ENCODE measurements at regions not wholly inside any gene's neighbourhood (a gene's known extent, or its start where the extent isn't known, plus 50 kb on each side); places are given as distances from the start of the nearest gene placed in this dataset.

DNA sequence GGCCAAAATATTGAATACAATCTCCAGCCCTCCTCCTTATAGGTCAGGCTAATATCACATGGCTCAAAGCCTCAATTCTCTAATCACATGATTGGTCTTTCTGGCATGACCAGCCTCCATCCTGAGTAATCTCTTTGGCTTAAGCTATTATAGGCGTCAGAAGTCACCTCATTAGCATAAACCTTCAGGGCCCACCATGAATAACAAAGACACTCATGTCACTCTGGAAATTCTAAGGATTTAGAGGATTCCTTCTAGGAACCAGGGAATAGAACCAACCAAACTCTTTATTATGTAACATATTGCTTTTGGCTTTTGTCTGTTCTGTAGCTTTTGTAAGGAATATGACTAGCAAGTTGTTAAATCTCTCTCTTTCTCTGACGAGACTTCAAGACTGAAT, 109.2 kb upstream of the IGFBP7 start:
- H3K27ac ChIP-seq, result no peak overlapping the region
- TF ChIP-seq ZFX (IDR thresholded peaks at IDR 0.05; ENCODE audit: borderline replicate concordance), result no peak
- TF ChIP-seq, protein P1, sequence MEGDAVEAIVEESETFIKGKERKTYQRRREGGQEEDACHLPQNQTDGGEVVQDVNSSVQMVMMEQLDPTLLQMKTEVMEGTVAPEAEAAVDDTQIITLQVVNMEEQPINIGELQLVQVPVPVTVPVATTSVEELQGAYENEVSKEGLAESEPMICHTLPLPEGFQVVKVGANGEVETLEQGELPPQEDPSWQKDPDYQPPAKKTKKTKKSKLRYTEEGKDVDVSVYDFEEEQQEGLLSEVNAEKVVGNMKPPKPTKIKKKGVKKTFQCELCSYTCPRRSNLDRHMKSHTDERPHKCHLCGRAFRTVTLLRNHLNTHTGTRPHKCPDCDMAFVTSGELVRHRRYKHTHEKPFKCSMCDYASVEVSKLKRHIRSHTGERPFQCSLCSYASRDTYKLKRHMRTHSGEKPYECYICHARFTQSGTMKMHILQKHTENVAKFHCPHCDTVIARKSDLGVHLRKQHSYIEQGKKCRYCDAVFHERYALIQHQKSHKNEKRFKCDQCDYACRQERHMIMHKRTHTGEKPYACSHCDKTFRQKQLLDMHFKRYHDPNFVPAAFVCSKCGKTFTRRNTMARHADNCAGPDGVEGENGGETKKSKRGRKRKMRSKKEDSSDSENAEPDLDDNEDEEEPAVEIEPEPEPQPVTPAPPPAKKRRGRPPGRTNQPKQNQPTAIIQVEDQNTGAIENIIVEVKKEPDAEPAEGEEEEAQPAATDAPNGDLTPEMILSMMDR (IDR thresholded peaks at IDR 0.05), result no peak

DNA sequence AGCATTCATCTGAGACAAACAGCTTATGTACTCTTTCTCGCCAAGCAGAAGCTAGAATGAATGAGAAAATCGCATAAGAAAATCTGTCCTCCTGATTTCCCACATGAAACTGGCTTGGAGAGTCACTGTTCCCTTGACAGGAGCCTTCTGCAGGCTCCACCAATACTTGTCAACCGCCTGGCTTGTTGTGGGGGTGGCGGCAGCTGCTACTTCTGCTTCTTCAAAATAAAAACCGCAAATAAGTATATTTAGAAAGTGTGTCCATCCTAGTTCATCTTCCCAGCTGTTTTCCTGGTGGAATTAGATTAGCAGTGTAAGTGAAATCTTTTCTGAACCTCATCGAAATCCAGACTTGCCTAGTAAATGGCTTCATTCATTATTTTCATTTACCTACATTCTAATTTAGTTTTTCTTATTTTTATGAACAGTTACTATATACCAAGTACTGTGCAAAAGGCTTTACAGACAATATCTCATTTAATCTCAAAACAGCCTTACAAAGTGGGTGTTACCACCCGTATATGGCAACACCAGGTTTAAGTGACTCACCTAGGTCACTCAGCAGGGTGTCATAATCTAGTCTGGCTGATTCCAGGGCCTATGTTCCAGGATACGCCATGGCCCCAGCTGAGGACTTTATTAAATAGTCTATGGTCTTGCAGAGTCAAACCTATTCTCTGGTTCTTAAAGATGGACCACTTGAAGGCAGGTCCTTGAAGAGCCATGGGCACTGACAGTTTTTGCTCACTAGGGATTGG, 104.6 kb upstream of the IGFBP7 start:
- TF ChIP-seq, protein P1 (IDR thresholded peaks at IDR 0.05), result no peak
- no peak overlapping the region for H3K27ac ChIP-seq

- no peak overlapping the region for H3K27ac ChIP-seq
- TF ChIP-seq, protein P1 (IDR thresholded peaks at IDR 0.05), result peak; percentile 44
- no peak for TF ChIP-seq ZFX (IDR thresholded peaks at IDR 0.05; ENCODE audit: borderline replicate concordance)
These were observed 100.9 kb upstream of the IGFBP7 start for GRCh38 chr4:57211131-57211530.

- no peak overlapping the region for H3K27ac ChIP-seq
- TF ChIP-seq, protein P1 (IDR thresholded peaks at IDR 0.05), result no peak
- no peak for TF ChIP-seq ZFX (IDR thresholded peaks at IDR 0.05; ENCODE audit: borderline replicate concordance)
These were observed 96.0 kb upstream of the IGFBP7 start for GRCh38 chr4:57206172-57206571.

DNA sequence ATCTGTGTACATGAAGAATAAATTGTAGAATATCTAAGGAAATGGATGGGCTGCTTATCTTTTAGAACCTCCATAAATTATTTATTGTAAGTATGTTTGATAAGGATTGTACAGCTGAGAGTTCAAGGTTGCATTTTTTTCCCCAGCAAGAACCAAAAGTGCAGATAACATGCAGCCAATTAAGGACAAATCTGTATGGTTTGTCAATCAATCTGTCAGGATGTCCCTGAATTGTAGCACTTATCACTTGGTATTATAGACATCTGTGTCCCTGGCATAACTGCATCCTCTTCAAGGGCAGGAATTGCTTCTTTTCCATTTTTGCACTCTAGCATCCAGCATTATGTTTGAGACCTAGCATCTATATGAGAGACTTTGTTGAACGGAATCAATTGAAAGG, 95.4 kb upstream of the IGFBP7 start:
- TF ChIP-seq ZFX (IDR thresholded peaks at IDR 0.05; ENCODE audit: borderline replicate concordance), result no peak
- TF ChIP-seq, protein P1 (IDR thresholded peaks at IDR 0.05), result no peak
- no peak overlapping the region for H3K27ac ChIP-seq

GRCh38 chr4:57200799-57201327, 90.7 kb upstream of the IGFBP7 start:
- no peak for TF ChIP-seq ZFX (IDR thresholded peaks at IDR 0.05; ENCODE audit: borderline replicate concordance)
- TF ChIP-seq, protein P1 (IDR thresholded peaks at IDR 0.05), result no peak
- H3K27ac ChIP-seq, result no peak overlapping the region

- no peak for TF ChIP-seq ZFX (IDR thresholded peaks at IDR 0.05; ENCODE audit: borderline replicate concordance)
- TF ChIP-seq, protein P1 (IDR thresholded peaks at IDR 0.05), result no peak
- no peak overlapping the region for H3K27ac ChIP-seq
These were observed 89.1 kb upstream of the IGFBP7 start for GRCh38 chr4:57199267-57199666.

Measured in 22Rv1 (cell line).